GM08714 (cell line): ENCODE measurements at regions not wholly inside any gene's neighbourhood (a gene's known extent, or its start where the extent isn't known, plus 50 kb on each side); places are given as distances from the start of the nearest gene placed in this dataset.

Experiments
- H3K4me3 ChIP-seq: fragments of 200-500 bp; sonication (Bioruptor generic); 2 replicates; pipeline ENCODE4 v1.5.1; 2014; ENCODE audit warnings: mild to moderate bottlenecking, low read length, inconsistent platforms
- ZNF274 ChIP-seq: IDR thresholded peaks from 2 replicates; pipeline ENCODE4 v1.6.1; 2012; ENCODE audit warnings: mild to moderate bottlenecking, low read depth, low read length

- TF ChIP-seq ZNF274, result no peak
- no peak overlapping the region for H3K4me3 ChIP-seq
Observed at GRCh38 chr7:54701982-54702381, 57.0 kb downstream of the SEC61G start.

DNA sequence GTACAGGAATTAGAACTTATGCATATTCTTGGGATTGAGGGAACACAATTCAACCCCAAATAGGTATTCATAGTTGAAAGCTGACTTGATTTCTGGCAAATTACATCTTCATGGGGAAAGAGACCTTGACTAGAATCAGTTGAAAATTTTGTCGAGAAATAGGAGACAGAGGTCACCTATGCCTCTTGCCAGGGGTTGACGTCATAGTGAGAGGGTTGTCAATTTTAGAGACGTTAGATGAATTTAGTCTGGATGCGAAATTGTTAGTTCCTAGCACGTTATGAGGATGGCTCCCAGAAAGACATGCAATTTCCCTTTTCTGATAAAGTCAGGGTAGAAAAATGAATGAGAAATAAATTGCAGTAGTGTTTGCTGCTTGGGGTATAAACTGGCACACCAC, 59.3 kb downstream of the SEC61G start:
- TF ChIP-seq ZNF274, result no peak
- no peak overlapping the region for H3K4me3 ChIP-seq

DNA sequence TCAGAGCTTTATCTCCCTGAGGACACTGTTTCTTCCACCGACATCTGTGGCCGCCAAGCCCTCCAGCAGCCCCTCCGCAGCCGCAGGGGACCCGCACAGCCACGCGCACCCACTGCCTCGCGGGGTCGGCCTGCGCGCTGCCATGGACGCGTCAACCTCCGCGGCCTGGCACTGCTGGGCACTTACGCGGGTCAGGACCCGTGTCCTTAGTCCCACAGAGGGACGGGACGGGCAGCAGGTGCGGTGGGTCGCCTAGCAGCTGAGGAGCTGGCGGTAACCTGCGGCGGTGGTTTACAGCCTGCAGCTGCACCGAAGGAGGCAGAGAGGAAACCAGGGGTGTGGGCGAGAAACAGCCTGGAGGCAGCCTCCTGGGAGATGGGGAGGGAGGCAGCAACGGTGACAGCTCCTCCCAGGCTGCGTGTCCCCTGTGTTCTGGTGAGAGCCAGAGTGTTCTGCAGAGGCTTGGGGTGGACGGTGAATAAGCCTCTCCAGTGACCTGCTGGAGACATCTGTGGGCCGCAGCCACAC, 61.3 kb downstream of the SEC61G start:
- TF ChIP-seq ZNF274, result no peak
- H3K4me3 ChIP-seq, result no peak overlapping the region

DNA sequence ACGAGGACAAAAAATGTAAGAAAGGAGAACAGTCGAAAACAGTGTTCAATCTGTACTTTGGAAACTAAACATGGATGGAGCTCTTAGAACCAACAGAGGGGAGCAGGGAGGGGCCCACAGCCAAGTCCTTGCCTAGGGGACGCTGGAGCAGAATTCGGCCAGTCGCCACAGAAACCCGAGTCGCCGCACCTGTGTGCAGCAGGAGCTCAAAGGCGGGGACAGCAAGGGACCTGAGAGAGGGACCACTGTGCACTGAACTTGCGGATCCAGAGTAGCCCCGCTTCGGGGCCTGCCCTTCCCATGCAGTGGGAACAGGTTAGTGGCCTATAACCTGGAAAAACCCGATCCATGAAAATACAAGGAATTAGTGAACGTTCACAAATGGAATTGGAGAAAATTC, 68.1 kb downstream of the SEC61G start:
- H3K4me3 ChIP-seq, result no peak overlapping the region
- TF ChIP-seq ZNF274, result no peak

GRCh38 chr7:54690050-54690443, 69.0 kb downstream of the SEC61G start:
- no peak overlapping the region for H3K4me3 ChIP-seq
- no peak for TF ChIP-seq ZNF274

- no peak for TF ChIP-seq ZNF274
- H3K4me3 ChIP-seq, result no peak overlapping the region
Observed at GRCh38 chr7:54689394-54690049, 69.5 kb downstream of the SEC61G start.

DNA sequence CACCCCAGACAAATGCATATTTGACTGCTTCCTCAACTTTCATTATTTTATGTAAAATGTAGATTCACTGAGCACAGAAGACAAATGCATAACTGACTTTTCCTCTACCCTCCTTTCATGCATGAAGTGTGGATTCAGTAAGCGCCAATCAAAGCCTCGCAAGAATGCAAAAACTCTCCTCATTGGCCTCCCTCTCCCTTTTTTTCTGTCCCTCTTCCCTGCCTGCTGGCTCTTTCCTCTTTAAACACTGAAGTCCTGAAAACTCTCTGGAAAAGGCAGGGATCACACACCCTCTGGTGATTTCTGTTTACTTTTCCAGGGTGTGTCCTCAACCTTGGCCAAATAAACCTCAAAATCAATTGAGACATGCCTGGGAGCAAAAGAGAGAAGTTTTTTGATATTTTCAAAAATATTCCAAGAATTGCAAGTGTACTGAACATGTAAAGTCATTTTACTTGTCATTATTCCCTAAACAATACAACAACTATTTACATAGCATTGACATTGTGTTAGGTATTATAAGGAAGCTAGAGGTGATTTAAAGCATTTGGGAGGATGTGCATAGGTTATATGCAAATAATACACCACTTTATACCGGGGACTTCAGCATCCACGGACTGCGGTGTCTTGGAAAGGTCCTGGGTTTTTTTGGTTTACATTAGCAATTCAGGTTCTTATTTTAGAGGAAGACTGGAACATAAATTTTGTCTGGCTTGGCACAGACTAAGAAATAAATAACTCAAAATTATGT, 71.4 kb downstream of the SEC61G start:
- TF ChIP-seq ZNF274, result no peak

GRCh38 chr7:54680377-54681005, 78.5 kb downstream of the SEC61G start:
- no peak for TF ChIP-seq ZNF274
- no peak overlapping the region for H3K4me3 ChIP-seq

More for the DNA sequence above, 71.4 kb downstream of the SEC61G start:
- no peak overlapping the region for H3K4me3 ChIP-seq

GRCh38 chr7:54679490-54679817, 79.6 kb downstream of the SEC61G start:
- H3K4me3 ChIP-seq, result no peak overlapping the region
- TF ChIP-seq ZNF274, result no peak

- TF ChIP-seq ZNF274, result no peak
- no peak overlapping the region for H3K4me3 ChIP-seq
Observed at GRCh38 chr7:54678763-54679489, 80.1 kb downstream of the SEC61G start.

DNA sequence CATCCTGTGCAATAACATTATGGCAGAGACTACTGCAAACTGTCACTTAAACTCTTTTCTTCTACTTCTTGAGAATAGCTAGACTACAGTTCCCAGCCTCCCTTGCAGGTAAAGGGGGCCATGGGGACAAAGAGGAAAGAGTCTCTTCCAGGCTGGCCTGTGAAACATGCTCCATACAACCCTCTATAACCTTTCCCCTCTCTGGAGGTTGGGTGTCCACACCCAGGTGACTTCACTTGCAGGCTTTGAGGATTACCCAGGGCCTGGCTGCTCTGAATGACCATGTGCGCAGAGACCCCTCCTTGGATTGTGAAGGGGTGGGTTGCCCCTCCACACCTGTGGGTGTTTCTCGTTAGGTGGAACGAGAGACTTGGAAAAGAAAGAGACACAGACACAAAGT, 84.1 kb downstream of the SEC61G start:
- no peak overlapping the region for H3K4me3 ChIP-seq
- no peak for TF ChIP-seq ZNF274

DNA sequence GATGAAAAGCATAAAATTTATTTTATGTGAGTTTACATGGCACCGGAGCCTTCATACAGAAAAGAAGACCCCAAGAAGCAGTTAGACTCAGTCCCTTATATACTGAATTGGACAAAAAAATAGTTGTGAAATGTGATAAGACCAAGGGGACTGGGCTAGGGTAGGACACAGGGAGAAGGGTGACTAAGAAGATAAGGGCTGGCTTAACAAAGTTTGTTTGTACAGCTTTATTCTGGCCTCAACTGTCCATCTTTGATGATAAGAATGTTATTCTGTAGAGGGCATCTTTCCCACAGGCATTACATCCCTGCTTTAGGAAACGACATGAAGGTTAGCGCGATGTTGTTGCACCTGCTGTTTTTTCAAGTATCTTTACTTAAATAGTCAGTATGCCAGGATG, 86.5 kb downstream of the SEC61G start:
- H3K4me3 ChIP-seq, result no peak overlapping the region

GRCh38 chr7:54664235-54665228, 94.5 kb downstream of the SEC61G start:
- TF ChIP-seq ZNF274, result no peak
- H3K4me3 ChIP-seq, result peak overlapping the region; percentile 28; the same call in 1 of the 2 replicates

More for the DNA sequence above, 86.5 kb downstream of the SEC61G start:
- TF ChIP-seq ZNF274, result no peak
